Upper lobe of right lung (tissue), 1 donor: ENCODE measurements at regions not wholly inside any gene's neighbourhood (a gene's known extent, or its start where the extent isn't known, plus 50 kb on each side); places are given as distances from the start of the nearest gene placed in this dataset.

ENCODE experiments used
- ATAC-seq: fragments of 200-7000 bp; cut with Tn5 transposase; one replicate; pipeline ENCODE4 v1.9.1; 2020; ENCODE audit warnings: mild to moderate bottlenecking, moderate library complexity
- DNase-seq: peaks from one replicate; pipeline ENCODE4 v3.0.0-alpha.2; 2020
- H3K27ac ChIP-seq: fragments of 200-600 bp; one replicate; pipeline ENCODE4 v1.8.0; 2022
- H3K27me3 ChIP-seq: fragments of 200-600 bp; one replicate; pipeline ENCODE4 v1.8.0; 2022; ENCODE audit warnings: mild to moderate bottlenecking
- H3K36me3 ChIP-seq: fragments of 200-600 bp; one replicate; pipeline ENCODE4 v1.8.0; 2022
- H3K4me1 ChIP-seq: fragments of 200-600 bp; one replicate; pipeline ENCODE4 v1.8.0; 2022
- H3K4me3 ChIP-seq: fragments of 200-600 bp; one replicate; pipeline ENCODE4 v1.8.0; 2022; ENCODE audit warnings: mild to moderate bottlenecking
- H3K9me3 ChIP-seq: fragments of 200-600 bp; one replicate; pipeline ENCODE4 v1.8.0; 2022
- CTCF ChIP-seq: fragments of 200-600 bp; IDR thresholded peaks from one replicate; pipeline ENCODE4 v1.8.0; 2022; ENCODE audit warnings: antibody characterized with exemption
- intact Hi-C: fragments of 100-400 bp; cut with DNase I; formaldehyde crosslinking; loops from one replicate; pipeline ENCODE4 v1.11.0; 2022
- donor health status: DM: no; HTN: yes; CAD: no; lungs with severe emphysema.

GRCh38 chr2:186189816-186190215 is 296.2 kb upstream of the ZC3H15 start:
- Histone ChIP-seq H3K27me3 (no peaks in the 10 kb centered on the region), H3K4me3 (no peak overlapping the region), H3K36me3 (no peaks in the 10 kb centered on the region), H3K27ac (no peak overlapping the region), H3K9me3 (no peaks in the 10 kb centered on the region), H3K4me1 (no peaks in the 10 kb centered on the region)
- intact Hi-C loops = no loop called here
- TF ChIP-seq CTCF = no peak
- ATAC-seq (no peak), DNase-seq (no peak)

- Histone ChIP-seq H3K4me1 (no peaks in the 10 kb centered on the region), H3K4me3 (no peak overlapping the region), H3K9me3 (no peaks in the 10 kb centered on the region), H3K27me3 (no peaks in the 10 kb centered on the region), H3K27ac (no peak overlapping the region), H3K36me3 (no peaks in the 10 kb centered on the region)
- no peak for TF ChIP-seq CTCF
- DNase-seq = no peak
- intact Hi-C loops = no loop called here
- ATAC-seq = no peak
Observed at GRCh38 chr2:186195696-186196095, 290.4 kb upstream of the ZC3H15 start.

GRCh38 chr2:186197955-186198354 is 288.1 kb upstream of the ZC3H15 start:
- Histone ChIP-seq H3K9me3 (no peaks in the 10 kb centered on the region), H3K27ac (no peak overlapping the region), H3K27me3 (no peaks in the 10 kb centered on the region), H3K4me1 (no peaks in the 10 kb centered on the region), H3K4me3 (no peak overlapping the region), H3K36me3 (no peaks in the 10 kb centered on the region)
- no peak for DNase-seq
- no peak for ATAC-seq
- intact Hi-C loops = no loop called here
- no peak for TF ChIP-seq CTCF

GRCh38 chr2:186199029-186199428 is 287.0 kb upstream of the ZC3H15 start:
- no peak for ATAC-seq
- H3K9me3 ChIP-seq = no peaks in the 10 kb centered on the region
- no peak for TF ChIP-seq CTCF
- no peak overlapping the region for H3K27ac ChIP-seq
- H3K36me3 ChIP-seq = no peaks in the 10 kb centered on the region
- no peaks in the 10 kb centered on the region for H3K27me3 ChIP-seq
- H3K4me3 ChIP-seq = no peak overlapping the region
- intact Hi-C loops = no loop called here
- no peak for DNase-seq
- H3K4me1 ChIP-seq = no peaks in the 10 kb centered on the region

GRCh38 chr2:186201371-186201770 is 284.7 kb upstream of the ZC3H15 start:
- intact Hi-C loops = no loop called here
- no peaks in the 10 kb centered on the region for H3K36me3 ChIP-seq
- H3K27ac ChIP-seq = no peak overlapping the region

More at GRCh38 chr2:186201371-186201770, 284.7 kb upstream of the ZC3H15 start:
- no peak for DNase-seq
- Histone ChIP-seq H3K4me3 (no peak overlapping the region), H3K9me3 (no peaks in the 10 kb centered on the region), H3K4me1 (no peaks in the 10 kb centered on the region), H3K27me3 (no peaks in the 10 kb centered on the region)
- TF ChIP-seq CTCF = no peak
- ATAC-seq = no peak
